ENCODE measurements at regions not wholly inside any gene's neighbourhood (a gene's known extent, or its start where the extent isn't known, plus 50 kb on each side); places are given as distances from the start of the nearest gene placed in this dataset.

- no peak for TF ChIP-seq CTCF (IDR thresholded peaks at IDR 0.05)
- no peak for TF ChIP-seq POLR2A (IDR thresholded peaks at IDR 0.05)
Measured at GRCh38 chr5:98053170-98053569, 720.3 kb upstream of the RGMB start.
